ENCODE measurements at regions not wholly inside any gene's neighbourhood (a gene's known extent, or its start where the extent isn't known, plus 50 kb on each side); places are given as distances from the start of the nearest gene placed in this dataset.

DNA sequence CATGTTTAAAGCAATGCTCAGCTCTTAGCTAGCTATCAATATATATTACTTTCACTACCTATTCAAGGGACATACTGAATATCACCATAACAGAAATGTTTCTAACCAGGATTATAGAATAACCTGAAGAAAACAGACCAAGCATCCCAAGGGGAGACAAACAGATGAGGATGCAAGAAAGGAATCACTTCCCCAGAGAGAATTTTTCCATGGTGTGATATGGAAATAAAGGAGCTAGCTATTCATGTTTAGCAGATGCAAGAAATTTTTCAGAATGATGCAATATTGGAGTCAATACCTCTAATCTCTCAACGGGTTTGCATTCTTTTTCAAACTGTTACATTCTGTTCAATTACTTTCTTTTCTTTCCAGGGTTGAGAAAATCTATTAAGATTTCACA, 538.9 kb upstream of the FLRT2 start:
- H3K9me3 Mint-ChIP-seq: no peaks in the 10 kb centered on the region
- no peak overlapping the region for H3K27ac Mint-ChIP-seq
- H4K20me1 ChIP-seq (replicated peaks; ENCODE audit: insufficient read depth): no peaks in the 10 kb centered on the region; the same call in 1 of the 2 replicates

More for the DNA sequence above, 538.9 kb upstream of the FLRT2 start:
- H3K4me3 Mint-ChIP-seq: no peak overlapping the region
- ATAC-seq: no peak
- H3K36me3 Mint-ChIP-seq (ENCODE audit: low read depth): no peaks in the 10 kb centered on the region
- H3K9me2 ChIP-seq (ENCODE audit: insufficient read depth): no peaks in the 10 kb centered on the region
- H3K79me2 ChIP-seq (replicated peaks; ENCODE audit: insufficient read depth): no peaks in the 10 kb centered on the region
- no peak overlapping the region for H2AFZ ChIP-seq
- DNase-seq (ENCODE audit: low spot score): no peak
- H3K27ac ChIP-seq (ENCODE audit: low read depth): no peak overlapping the region
- no peaks in the 10 kb centered on the region for H3K27me3 Mint-ChIP-seq (ENCODE audit: insufficient read depth, low read depth, poor library complexity)
- H3K4me1 Mint-ChIP-seq: no peaks in the 10 kb centered on the region
- H3K27me3 ChIP-seq (ENCODE audit: insufficient read depth): no peaks in the 10 kb centered on the region
- no peaks in the 10 kb centered on the region for H3K36me3 ChIP-seq (ENCODE audit: insufficient read depth)
- H3K4me3 ChIP-seq: no peak overlapping the region
- TF ChIP-seq NANOG (IDR thresholded peaks at IDR 0.05; ENCODE audit: borderline replicate concordance) (no peak), EZH2phosphoT487 (IDR thresholded peaks at IDR 0.05; ENCODE audit: unreplicated experiment) (no peak), ZNF331 (CRISPR knock-in tag; IDR thresholded peaks at IDR 0.05; ENCODE audit: low read depth) (no peak), EZH2 (IDR thresholded peaks at IDR 0.05; ENCODE audit: low read depth, unreplicated experiment) (no peak), JUNB (IDR thresholded peaks at IDR 0.05; ENCODE audit: unreplicated experiment) (no peak), STAT1 (IDR thresholded peaks at IDR 0.05; ENCODE audit: unreplicated experiment) (no peak), ZNF462 (CRISPR knock-in tag; IDR thresholded peaks at IDR 0.05) (no peak), CTCF (conservative IDR thresholded peaks at IDR 0.05; ENCODE audit: low read depth in 2 of 2) (no peak), CREB1 (CRISPR knock-in tag; IDR thresholded peaks at IDR 0.05; ENCODE audit: low read depth) (no peak), POLR2AphosphoS5 (IDR thresholded peaks at IDR 0.05; ENCODE audit: low read depth) (no peak), ZNF114 (CRISPR knock-in tag; IDR thresholded peaks at IDR 0.05) (no peak)
- TF ChIP-seq, protein P1, sequence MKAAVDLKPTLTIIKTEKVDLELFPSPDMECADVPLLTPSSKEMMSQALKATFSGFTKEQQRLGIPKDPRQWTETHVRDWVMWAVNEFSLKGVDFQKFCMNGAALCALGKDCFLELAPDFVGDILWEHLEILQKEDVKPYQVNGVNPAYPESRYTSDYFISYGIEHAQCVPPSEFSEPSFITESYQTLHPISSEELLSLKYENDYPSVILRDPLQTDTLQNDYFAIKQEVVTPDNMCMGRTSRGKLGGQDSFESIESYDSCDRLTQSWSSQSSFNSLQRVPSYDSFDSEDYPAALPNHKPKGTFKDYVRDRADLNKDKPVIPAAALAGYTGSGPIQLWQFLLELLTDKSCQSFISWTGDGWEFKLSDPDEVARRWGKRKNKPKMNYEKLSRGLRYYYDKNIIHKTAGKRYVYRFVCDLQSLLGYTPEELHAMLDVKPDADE (IDR thresholded peaks at IDR 0.05): no peak
- TF ChIP-seq, protein P2, sequence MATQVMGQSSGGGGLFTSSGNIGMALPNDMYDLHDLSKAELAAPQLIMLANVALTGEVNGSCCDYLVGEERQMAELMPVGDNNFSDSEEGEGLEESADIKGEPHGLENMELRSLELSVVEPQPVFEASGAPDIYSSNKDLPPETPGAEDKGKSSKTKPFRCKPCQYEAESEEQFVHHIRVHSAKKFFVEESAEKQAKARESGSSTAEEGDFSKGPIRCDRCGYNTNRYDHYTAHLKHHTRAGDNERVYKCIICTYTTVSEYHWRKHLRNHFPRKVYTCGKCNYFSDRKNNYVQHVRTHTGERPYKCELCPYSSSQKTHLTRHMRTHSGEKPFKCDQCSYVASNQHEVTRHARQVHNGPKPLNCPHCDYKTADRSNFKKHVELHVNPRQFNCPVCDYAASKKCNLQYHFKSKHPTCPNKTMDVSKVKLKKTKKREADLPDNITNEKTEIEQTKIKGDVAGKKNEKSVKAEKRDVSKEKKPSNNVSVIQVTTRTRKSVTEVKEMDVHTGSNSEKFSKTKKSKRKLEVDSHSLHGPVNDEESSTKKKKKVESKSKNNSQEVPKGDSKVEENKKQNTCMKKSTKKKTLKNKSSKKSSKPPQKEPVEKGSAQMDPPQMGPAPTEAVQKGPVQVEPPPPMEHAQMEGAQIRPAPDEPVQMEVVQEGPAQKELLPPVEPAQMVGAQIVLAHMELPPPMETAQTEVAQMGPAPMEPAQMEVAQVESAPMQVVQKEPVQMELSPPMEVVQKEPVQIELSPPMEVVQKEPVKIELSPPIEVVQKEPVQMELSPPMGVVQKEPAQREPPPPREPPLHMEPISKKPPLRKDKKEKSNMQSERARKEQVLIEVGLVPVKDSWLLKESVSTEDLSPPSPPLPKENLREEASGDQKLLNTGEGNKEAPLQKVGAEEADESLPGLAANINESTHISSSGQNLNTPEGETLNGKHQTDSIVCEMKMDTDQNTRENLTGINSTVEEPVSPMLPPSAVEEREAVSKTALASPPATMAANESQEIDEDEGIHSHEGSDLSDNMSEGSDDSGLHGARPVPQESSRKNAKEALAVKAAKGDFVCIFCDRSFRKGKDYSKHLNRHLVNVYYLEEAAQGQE (IDR thresholded peaks at IDR 0.05; ENCODE audit: unreplicated experiment): no peak
- no peaks in the 10 kb centered on the region for H3F3A ChIP-seq (replicated peaks; ENCODE audit: low read depth)
- no peak overlapping the region for H3K4me2 ChIP-seq
- H3K4me1 ChIP-seq (ENCODE audit: insufficient read depth): no peaks in the 10 kb centered on the region

Data from GM23338 (cell line).